LHCN-M2 (cell line): ENCODE measurements at regions not wholly inside any gene's neighbourhood (a gene's known extent, or its start where the extent isn't known, plus 50 kb on each side); places are given as distances from the start of the nearest gene placed in this dataset.

ENCODE experiments used
- DNase-seq: peaks from one replicate; pipeline ENCODE4 v3.0.0-alpha.2; 2012; ENCODE audit warnings: low read depth

- no peak for DNase-seq
Observed at GRCh38 chr1:208896768-208897167, 652.6 kb upstream of the PLXNA2 start.

GRCh38 chr1:208899438-208899837 is 655.3 kb upstream of the PLXNA2 start:
- no peak for DNase-seq

GRCh38 chr1:208903251-208903905 is 659.2 kb upstream of the PLXNA2 start:
- no peak for DNase-seq

DNA sequence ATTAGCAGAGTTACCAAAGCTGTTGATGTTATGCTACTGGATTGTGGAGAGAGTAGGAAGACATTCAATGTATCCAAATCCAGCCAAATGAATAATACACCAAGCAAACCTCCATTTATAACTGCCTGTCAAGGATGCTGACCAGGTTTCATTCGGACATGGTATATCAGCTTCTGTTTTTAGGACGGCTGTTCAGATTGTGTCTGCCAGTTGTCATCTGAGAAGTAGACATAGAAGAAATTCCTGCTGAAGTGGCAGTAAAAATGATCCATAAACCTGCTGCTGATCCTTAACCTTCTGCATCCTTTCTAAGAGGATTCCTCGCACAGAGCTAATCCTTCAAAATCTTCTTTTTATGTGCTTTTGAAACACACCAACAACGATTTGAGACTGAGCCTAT is 663.6 kb upstream of the PLXNA2 start:
- no peak for DNase-seq

GRCh38 chr1:208909011-208909984 is 665.1 kb upstream of the PLXNA2 start:
- no peak for DNase-seq

DNA sequence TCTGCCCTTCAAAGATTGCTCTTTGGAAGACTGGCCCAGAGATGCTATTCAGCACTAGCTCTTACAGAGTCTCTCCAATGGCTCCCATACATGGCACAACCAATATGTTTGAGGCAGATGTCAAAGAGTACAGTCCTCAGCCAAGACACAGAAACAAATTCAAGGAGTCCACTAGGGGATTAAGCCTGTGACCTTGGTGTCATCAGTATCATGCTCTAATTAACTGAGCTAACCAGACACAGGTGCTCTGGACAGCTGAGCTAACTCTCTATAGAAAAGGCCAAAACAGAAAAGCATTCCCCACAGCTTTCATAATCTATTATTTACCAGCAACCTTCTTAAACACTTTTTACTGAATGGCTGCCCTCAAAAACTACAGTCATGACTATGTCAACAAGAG is 666.0 kb upstream of the PLXNA2 start:
- no peak for DNase-seq

- DNase-seq, result no peak
Observed at GRCh38 chr1:208917281-208917680, 666.2 kb upstream of the CAMK1G start.

- no peak for DNase-seq
Observed at GRCh38 chr1:208917723-208918122, 665.8 kb upstream of the CAMK1G start.

DNA sequence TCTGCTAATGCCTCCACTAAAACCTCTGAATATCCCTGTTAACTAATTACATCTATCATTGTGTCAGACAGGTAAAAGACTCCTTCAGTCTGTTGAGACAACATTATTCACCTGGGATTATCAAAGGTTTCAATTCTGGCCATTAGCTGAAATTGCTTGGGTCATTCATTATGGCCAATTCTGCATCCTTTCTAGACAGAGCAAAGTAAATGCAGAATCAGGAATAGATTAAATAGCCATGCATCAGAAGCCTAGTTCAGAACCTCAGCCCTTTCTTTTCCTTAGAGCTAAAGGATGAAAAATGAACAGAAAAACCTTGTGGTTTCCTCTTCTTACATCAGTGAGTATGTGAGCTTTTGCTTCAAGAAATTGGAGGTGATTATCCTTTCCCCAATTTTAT is 665.4 kb upstream of the CAMK1G start:
- no peak for DNase-seq

DNA sequence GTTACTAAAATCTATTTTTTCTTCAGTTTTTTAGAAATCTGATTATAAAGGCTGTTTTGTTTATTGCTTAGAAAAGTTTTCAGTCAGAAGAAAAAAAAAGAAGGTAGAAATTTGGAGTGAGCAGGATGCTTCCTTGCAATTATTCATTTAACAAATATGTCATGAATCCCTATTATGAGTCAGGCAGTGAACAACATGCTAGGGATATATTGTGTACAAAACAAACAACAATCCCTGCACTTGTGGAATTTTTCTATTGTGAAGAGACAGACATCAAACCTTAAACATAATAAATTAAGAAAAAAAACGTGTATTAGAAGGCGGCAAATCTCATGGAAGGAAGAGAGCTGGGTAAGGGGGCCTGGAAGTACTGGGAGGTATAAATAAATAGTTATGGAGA is 664.1 kb upstream of the CAMK1G start:
- DNase-seq, result peak; percentile 69

DNA sequence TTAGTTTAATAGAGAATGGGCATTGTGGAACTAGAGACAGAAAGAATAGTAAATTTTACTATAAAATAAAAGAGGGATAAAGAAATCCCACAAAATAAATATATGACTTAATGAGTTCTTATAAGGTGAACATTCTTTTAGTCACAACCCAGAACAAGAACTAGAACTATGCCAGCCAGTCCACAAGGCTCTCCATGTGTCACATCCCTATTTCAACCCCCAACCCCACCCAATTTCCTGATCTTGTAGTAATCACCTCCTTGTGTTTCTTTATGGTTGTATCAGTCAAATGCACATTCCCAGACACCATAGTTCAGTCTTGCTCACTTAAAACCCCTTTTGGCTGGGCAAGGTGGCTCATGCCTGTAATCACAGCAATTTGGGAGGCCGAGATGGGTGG is 662.3 kb upstream of the CAMK1G start:
- no peak for DNase-seq

- DNase-seq, result no peak
Observed at GRCh38 chr1:208923456-208923855, 660.1 kb upstream of the CAMK1G start.

GRCh38 chr1:208923946-208924720 is 659.4 kb upstream of the CAMK1G start:
- DNase-seq, result no peak

DNA sequence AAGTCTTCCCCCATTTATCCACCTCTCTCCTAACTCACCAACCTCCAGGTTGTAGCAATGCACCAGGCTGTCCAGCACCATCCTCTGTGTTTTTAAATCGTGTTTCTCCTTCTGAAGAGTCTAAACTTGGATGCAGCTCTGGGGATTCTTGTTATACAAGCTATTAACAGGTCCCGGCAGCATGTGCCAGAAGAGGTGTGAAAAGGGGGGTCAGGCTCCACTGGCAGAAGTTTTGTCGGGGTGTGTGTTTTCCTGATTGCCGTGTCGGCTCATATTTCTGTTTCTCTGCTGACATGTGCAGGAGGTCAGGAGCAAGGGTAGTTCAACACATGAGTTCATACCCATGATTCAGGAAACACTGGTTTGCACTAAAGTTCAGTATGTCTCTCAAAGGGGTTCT is 658.6 kb upstream of the CAMK1G start:
- no peak for DNase-seq

GRCh38 chr1:208928349-208929010 is 655.0 kb upstream of the CAMK1G start:
- no peak for DNase-seq

- peak; percentile 46 for DNase-seq
Observed at GRCh38 chr1:208929575-208929974, 653.9 kb upstream of the CAMK1G start.

GRCh38 chr1:208931936-208932335 is 651.6 kb upstream of the CAMK1G start:
- no peak for DNase-seq

GRCh38 chr1:208933984-208934525 is 649.5 kb upstream of the CAMK1G start:
- DNase-seq, result no peak

DNA sequence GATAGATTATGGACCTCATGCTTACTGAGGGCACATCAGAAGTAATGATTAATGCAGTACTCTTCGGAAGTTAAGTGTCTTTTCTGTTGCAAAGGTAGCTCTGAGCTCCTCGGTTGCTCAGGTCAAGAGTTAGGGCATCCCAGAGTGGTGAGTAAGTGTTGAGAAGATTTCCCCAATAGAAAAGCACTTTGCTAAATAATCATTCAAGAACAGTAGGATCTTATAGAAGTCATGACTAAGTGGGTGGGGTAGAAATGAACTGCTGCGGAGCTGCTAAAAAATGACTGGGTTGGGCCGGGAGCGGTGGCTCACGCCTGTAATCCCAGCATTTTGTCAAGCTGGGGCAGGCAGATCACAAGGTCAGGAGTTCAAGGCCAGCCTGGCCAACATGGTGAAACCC is 648.6 kb upstream of the CAMK1G start:
- no peak for DNase-seq

GRCh38 chr1:208935517-208936187 is 647.9 kb upstream of the CAMK1G start:
- no peak for DNase-seq
